Pancreas (tissue), 10 donors: ENCODE measurements at regions not wholly inside any gene's neighbourhood (a gene's known extent, or its start where the extent isn't known, plus 50 kb on each side); places are given as distances from the start of the nearest gene placed in this dataset.

Source experiments
- ATAC-seq, 4 donors: fragments of 200-7000 bp; cut with Tn5 transposase; one replicate each; pipeline versions ENCODE4 v1.8.0 to v1.9.1; 2020; ENCODE audit warnings: mild to moderate bottlenecking in 4 of 4, moderate library complexity in 4 of 4
- DNase-seq, 6 donors: peaks; one replicate each; pipeline ENCODE4 v3.0.0-alpha.2; 2020
- FAIRE-seq: peaks from 2 replicates; lab custom pipeline; 2012; peaks lifted over from hg19 to GRCh38; lab: Jason Lieb, UNC
- H3K27ac ChIP-seq, 4 donors: fragments of 200-600 bp; sonication (generic); 1 replicate in 3 of 4; 2 replicates in 1 of 4; pipeline versions ENCODE4 v1.5.0 to v1.8.0; 2020
- H3K27me3 ChIP-seq, 4 donors: fragments of 200-600 bp; one replicate each; pipeline ENCODE4 v1.8.0; 2021
- H3K36me3 ChIP-seq, 3 donors: fragments of 200-600 bp; sonication (generic) in 1 of 3; one replicate each; pipeline versions ENCODE4 v1.5.0 to v1.8.0; 2020 to 2021
- H3K4me1 ChIP-seq, 3 donors: fragments of 200-600 bp; one replicate each; pipeline ENCODE4 v1.8.0; 2021
- H3K4me3 ChIP-seq, 4 donors: fragments of 200-600 bp; sonication (generic) in 2 of 4; one replicate each; pipeline versions ENCODE4 v1.5.0 to v1.8.0; 2020 to 2021
- H3K9me3 ChIP-seq, 4 donors: fragments of 200-600 bp; one replicate each; pipeline ENCODE4 v1.8.0; 2021
- CTCF ChIP-seq, 4 donors: fragments of 200-600 bp; sonication (generic) in 3 of 4; IDR thresholded peaks; one replicate each; pipeline versions ENCODE4 v1.5.0 to v1.8.0; 2021; ENCODE audit warnings: antibody characterized with exemption in 4 of 4
- WGBS, 2 donors: extraction: QIAGEN DNeasy Blood & Tissue Kit; methylation state at CpG; one replicate each; pipeline ENCODE4 v1.1.7; 2013; 5-methylcytosine and 5-hydroxymethylcytosine counted together
- intact Hi-C, 3 donors: fragments of 100-400 bp; cut with DNase I; formaldehyde crosslinking; loops; one replicate each; pipeline versions ENCODE4 v1.11.1 to v1.14.2; 2022
- donor health status: healthy with polysubstance abuse.
- donor health status: DM: no; HTN: no; CAD: no; lungs with moderate emphysema.
- donor health status: DM: no; HTN: no; CAD: no.
- donor health status: control.
- donor health status: control.
- donor health status: Bipolar disorder and iron deficiency.
- donor health status: DM: yes; HTN: yes; CAD: no.
- donor health status: DM: no; HTN: no; CAD: no.
- donor health status: DM: no; HTN: no; CAD: no.
- donor health status: DM: yes; HTN: yes; CAD: no.

GRCh38 chrX:107507744-107508117 is 58.3 kb downstream of the FRMPD3 start:
- no peaks in the 10 kb centered on the region for H3K9me3 ChIP-seq
- no peak overlapping the region for H3K27ac ChIP-seq
- DNase-seq (no peak), FAIRE-seq (no peak), ATAC-seq (no peak)
- intact Hi-C loops: no loop called here
- no peak overlapping the region for H3K4me3 ChIP-seq
- H3K4me1 ChIP-seq: no peaks in the 10 kb centered on the region
- 67 to 68% methylated on average over 3 of the region's 3 CpGs for WGBS, 2 donors
- H3K27me3 ChIP-seq: peaks cover 0 to 29% (median 6%) of the 10 kb centered on the region in 4 donors
- TF ChIP-seq CTCF (IDR thresholded peaks at IDR 0.05): no peak
- no peaks in the 10 kb centered on the region for H3K36me3 ChIP-seq

- no peaks in the 10 kb centered on the region for H3K9me3 ChIP-seq
- no peak overlapping the region for H3K4me3 ChIP-seq
- no peak for ATAC-seq
- no peak overlapping the region for H3K27ac ChIP-seq
- no peak for DNase-seq
- intact Hi-C loops: no loop called here
- FAIRE-seq: no peak
- peaks cover 0 to 29% (median 6%) of the 10 kb centered on the region in 4 donors for H3K27me3 ChIP-seq
- no peaks in the 10 kb centered on the region for H3K4me1 ChIP-seq
- 83 to 90% methylated on average over 3 of the region's 3 CpGs for WGBS, 2 donors
- H3K36me3 ChIP-seq: no peaks in the 10 kb centered on the region
- TF ChIP-seq CTCF (IDR thresholded peaks at IDR 0.05): no peak
Measured at GRCh38 chrX:107508925-107509324, 59.5 kb downstream of the FRMPD3 start.

- 55 to 61% methylated on average over 2 of the region's 2 CpGs for WGBS, 2 donors
Measured at GRCh38 chrX:107514944-107515343, 65.5 kb downstream of the FRMPD3 start.

GRCh38 chrX:107521877-107522586 is 72.6 kb downstream of the FRMPD3 start:
- no peaks in the 10 kb centered on the region for H3K4me1 ChIP-seq
- H3K36me3 ChIP-seq: no peaks in the 10 kb centered on the region
- no peak for FAIRE-seq
- no peaks in the 10 kb centered on the region for H3K9me3 ChIP-seq
- 68 to 72% methylated on average over 14 of the region's 14 CpGs for WGBS, 2 donors
- DNase-seq: no peak
- ATAC-seq: no peak
- intact Hi-C loops: no loop called here
- no peak overlapping the region for H3K4me3 ChIP-seq
- H3K27ac ChIP-seq: no peak overlapping the region
- TF ChIP-seq CTCF (IDR thresholded peaks at IDR 0.05): no peak
- peaks cover 0 to 10% (median 0%) of the 10 kb centered on the region in 4 donors for H3K27me3 ChIP-seq

More at GRCh38 chrX:107514944-107515343, 65.5 kb downstream of the FRMPD3 start:
- Histone ChIP-seq H3K27me3 (no peaks in the 10 kb centered on the region), H3K4me3 (no peak overlapping the region), H3K27ac (no peak overlapping the region), H3K4me1 (no peaks in the 10 kb centered on the region), H3K36me3 (no peaks in the 10 kb centered on the region), H3K9me3 (no peaks in the 10 kb centered on the region)
- intact Hi-C loops: no loop called here
- ATAC-seq: no peak
- TF ChIP-seq CTCF (IDR thresholded peaks at IDR 0.05): no peak
- DNase-seq: no peak
- FAIRE-seq: no peak

GRCh38 chrX:107522901-107523300 is 73.4 kb downstream of the FRMPD3 start:
- H3K27ac ChIP-seq: no peak overlapping the region
- no peaks in the 10 kb centered on the region for H3K36me3 ChIP-seq
- H3K4me1 ChIP-seq: no peaks in the 10 kb centered on the region
- TF ChIP-seq CTCF (IDR thresholded peaks at IDR 0.05): no peak
- H3K27me3 ChIP-seq: peaks cover 0 to 10% (median 0%) of the 10 kb centered on the region in 4 donors
- no peak for ATAC-seq
- no peak for DNase-seq
- no peak for FAIRE-seq
- 47 to 69% methylated on average over 2 of the region's 2 CpGs for WGBS, 2 donors
- H3K9me3 ChIP-seq: no peaks in the 10 kb centered on the region
- no peak overlapping the region for H3K4me3 ChIP-seq
- intact Hi-C loops: no loop called here
